NCI-H774 (cell line): ENCODE measurements at regions not wholly inside any gene's neighbourhood (a gene's known extent, or its start where the extent isn't known, plus 50 kb on each side); places are given as distances from the start of the nearest gene placed in this dataset.
"Not testable (repeated sequence)": the region's sequence is repeated elsewhere in the genome, so short reads cannot be mapped to it uniquely, and the experiment has no call there.

Source experiments
- DNase-seq: peaks from one replicate; lab custom pipeline; 2025; lab: John Stamatoyannopoulos, UW

DNA sequence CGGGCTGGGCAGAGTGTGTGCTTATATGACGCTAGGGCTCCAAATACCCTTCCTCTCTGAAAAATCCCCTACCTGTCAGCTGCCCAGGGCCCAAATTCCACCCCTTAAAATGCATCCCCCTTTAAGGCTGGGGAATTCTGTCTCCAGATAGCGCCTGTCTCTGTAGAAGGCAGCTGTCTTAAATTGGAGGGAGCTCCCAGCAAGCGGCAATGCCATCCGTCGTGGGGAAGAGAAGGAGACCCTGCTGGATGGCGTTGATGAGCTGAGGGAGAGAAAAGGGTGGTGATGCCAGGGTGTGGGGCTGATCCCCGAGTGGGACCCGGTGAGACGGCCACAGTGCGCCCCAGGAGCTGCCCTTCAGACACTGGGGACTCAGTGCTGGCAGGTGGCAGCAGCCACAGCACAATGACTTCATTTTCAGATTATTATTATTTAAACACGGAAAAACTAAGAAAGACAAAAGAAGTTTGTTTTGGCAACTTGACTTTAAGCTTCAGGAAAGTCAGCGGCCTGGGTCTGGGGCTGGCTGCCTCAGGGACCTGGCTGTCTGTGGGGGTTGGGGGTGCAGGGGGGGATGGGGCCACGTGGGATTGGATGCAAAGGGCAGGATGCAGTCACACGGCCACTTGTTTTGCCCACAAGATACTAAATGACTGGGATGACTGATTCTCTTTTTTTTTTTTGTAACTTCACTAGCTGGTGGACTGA, 152.8 kb downstream of the TFCP2L1 start:
- DNase-seq: no peak

GRCh38 chr2:121132762-121133107, 152.3 kb downstream of the TFCP2L1 start:
- no peak for DNase-seq

GRCh38 chr2:121133551-121134319, 151.3 kb downstream of the TFCP2L1 start:
- no peak for DNase-seq

GRCh38 chr2:121134728-121135127, 150.3 kb downstream of the TFCP2L1 start:
- DNase-seq: no peak

DNA sequence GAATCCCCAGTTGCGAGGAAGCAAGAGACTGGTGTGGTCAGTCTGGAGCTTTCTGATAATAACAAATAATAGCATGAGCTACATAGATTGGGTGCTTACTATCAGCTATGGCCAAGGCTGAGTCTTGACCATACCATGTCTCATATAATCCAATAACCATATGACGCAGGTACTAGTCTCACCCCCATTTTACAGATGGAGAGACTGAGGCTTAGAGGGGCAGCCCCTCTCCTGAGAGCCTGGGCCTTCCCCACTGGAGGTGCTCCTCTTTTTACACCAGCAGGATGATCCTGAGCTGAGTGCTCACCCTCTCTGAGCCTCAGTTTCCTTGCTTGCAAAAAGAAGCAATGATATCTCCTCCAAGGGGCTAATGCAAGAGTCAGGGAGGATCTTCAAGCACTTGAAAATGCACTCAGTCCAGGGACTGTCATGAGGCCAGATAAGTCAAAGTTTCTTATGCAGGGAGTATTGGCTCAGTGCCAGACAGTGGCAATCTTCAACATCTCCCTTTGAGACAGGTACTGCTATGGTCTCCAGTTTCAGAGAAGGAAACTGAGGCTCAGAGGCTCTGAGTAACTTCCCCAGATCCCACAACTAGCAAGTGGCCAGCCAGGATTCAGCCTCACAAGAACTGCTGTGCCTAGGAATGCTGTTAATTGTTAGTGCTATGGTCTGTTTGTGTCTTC, 149.7 kb downstream of the TFCP2L1 start:
- no peak for DNase-seq

DNA sequence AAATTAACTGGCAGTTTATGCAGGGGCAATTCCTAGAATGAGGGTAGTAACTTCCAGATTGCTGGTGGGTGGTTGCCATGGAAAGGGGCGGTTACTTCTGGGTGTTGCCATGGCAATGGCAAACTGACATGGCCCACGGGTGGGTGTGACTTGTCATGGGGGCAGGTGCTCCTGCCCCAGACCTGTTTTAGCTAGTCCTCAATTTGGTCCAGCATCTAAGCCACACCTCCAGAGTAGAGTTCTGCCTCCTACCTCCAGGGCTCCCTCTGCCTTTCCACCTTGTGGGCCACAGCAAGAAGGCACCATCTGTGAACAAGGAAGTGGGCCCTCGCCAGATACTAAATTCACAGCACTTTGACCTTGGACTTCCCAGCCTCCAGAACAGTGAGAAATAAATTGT, 148.7 kb downstream of the TFCP2L1 start:
- DNase-seq: no peak

DNA sequence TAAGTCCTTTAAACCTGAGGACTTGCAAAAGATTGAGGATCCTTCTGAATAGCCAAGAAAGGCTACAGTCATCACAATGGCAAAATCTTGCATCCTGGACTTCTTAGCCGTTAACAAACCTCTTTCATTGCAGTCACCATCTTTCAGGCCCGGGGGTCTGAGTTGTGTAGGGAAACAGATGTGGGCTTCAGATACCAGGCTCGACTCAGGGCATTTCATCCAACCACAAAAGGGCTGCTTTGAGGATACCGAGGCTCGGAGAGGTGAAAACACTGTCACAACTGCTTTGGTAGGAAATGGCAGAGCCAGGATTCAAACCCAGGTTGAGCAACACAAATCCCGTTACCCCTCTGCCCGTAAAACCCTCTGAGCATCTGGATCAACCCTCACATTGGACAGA, 147.4 kb downstream of the TFCP2L1 start:
- no peak for DNase-seq

DNA sequence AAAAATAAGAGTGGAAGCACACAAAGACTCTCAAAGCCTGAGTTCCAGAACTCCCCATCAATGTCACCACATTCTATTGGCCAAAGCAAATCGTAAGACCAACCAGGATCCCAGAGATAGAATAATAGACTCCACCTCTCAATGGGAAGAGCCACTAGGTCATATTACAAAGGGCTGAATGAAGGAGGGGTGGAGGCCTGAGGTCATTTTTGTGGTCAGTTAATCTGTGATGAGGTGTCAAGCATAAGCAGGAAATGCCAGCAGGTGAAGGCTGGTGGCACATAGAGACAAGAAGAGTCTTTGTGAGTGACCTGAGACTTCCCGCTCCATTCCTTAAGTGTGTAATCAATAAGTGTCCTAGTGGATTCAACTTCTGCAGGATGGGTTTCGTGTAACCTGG, 144.3 kb downstream of the TFCP2L1 start:
- no peak for DNase-seq

GRCh38 chr2:121142452-121142851, 142.6 kb downstream of the TFCP2L1 start:
- DNase-seq: no peak

DNA sequence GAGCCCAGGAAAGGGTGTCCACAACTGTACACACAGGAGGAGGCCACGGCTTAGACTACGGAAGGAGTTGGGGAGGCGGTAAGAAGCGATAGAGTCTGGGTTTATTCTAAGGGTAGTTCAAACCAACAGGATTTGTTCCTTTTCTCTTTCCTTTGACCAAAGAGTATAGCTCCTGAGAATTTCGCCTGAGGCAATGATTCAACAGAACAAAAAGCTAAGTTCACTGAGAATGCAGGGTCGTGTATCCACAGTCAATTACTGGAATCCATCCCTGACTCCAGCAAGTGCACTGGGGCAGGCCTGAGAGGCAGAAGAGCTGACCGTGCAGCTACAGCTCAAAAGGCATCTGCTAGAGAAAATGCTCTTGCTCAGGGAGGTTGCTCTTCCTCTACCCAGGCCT, 140.9 kb downstream of the TFCP2L1 start:
- DNase-seq: no peak

DNA sequence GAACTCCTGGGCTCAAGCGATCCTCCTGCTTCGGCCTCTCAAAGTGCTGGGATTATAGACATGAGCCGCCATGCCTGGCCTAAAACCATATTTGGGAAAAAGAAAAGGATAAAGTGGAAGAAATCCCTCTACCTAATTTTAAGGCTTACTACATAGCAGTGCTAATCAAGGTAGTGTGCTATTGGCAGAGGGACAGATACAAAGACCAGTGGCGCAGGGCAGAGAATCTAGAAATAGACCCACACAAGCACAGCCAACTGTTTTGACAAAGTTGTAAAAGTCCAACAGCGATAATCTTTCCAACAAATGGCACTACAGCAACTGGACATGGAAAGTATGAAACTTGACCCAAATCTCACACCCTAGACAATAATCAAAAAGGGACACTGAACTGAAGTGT, 138.4 kb downstream of the TFCP2L1 start:
- DNase-seq: no peak

DNA sequence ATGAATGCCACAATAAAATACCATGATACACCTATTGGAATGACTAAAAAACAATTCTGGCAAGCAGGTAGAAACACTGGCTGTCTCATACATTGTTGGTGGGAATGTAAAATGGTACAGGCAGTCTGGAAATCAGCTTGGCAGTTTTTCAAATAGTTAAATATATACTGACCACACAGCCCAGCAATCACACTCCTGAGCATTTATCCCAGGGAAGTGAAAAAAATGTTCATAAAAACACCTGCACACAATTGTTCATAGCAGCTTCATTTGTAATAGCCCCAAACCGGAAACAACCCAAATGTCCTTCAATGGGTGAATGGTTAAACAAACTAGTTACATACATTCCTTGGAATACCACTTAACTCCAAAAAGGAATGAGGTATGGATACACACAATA, 137.2 kb downstream of the TFCP2L1 start:
- DNase-seq: no peak

GRCh38 chr2:121148481-121148880, 136.5 kb downstream of the TFCP2L1 start:
- DNase-seq: no peak

- no peak for DNase-seq
Observed at GRCh38 chr2:121149384-121149783, 135.6 kb downstream of the TFCP2L1 start.

DNA sequence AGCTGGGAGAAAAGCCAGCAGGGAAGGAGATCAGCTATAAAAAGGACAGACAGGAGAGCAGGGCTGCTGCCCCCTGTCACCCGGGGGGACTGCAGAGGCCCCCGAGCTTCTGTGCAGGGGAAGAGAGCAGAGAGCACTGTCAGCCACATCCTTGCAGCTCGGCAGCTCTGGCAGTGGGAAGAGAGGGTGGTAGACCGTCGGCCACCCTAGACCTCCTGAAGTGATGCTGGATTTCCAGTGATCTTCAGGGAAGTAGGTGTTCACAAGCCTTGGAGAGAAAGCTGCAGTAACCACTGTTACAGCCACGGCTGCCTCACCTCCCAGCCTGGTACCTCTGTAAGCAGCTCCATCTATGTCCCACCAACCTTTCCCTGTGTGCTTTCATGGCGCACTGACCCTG, 134.9 kb downstream of the TFCP2L1 start:
- no peak for DNase-seq

DNA sequence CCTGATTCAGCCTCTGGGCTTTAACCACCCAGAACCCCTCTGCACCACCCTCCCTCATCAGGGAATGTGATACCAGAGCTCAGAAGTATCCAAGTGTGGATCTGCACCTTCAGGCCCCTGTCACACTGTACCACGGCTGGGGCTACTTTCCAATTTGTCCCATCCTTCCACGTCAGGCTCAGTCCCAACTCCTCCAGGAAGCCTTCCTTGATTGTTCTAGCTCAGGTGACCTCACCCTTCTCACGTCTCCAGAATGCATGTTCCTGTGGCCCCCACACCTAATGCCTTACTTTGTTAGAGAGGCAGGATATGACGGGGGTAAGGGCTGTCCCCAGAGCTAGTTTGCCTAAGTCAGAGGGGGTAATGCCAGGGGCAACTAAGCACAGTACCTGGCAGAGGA, 134.3 kb downstream of the TFCP2L1 start:
- no peak for DNase-seq

- DNase-seq: no peak
Observed at GRCh38 chr2:121151311-121152109, 133.5 kb downstream of the TFCP2L1 start.

- no peak for DNase-seq
Observed at GRCh38 chr2:121152861-121153260, 132.1 kb downstream of the TFCP2L1 start.

GRCh38 chr2:121153516-121153915, 131.5 kb downstream of the TFCP2L1 start:
- no peak for DNase-seq

DNA sequence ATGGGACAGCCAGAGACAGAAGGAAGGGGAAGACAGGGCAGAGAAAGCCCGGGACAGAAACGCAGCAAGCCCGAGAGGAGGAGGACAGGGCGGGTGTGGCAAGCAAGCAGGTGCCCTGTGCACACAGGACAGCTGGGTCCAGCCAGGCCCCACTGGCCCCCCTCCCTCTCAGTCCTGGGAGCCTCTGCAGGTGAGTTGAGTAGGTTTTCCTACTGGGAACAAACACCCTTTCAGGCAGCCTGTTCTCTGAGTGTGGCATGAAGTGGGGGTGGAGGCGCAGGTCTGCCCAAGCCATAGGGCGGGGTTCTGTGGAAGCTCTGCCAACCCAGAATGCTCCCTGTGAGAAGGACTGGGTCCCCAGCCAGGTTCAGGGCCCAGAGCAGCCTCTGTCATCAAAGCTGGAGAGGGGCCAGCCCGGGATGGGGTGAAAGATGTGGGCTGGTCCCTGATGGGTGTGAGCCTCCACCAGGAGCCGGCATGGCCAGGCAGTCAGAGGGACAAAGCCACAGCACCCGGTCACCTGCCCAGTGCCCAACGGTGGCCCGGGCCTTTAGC, 129.4 kb downstream of the TFCP2L1 start:
- peak; percentile 83 for DNase-seq

GRCh38 chr2:121157481-121157880, 127.5 kb downstream of the TFCP2L1 start:
- not testable (repeated sequence) for DNase-seq
